ENCODE measurements at regions not wholly inside any gene's neighbourhood (a gene's known extent, or its start where the extent isn't known, plus 50 kb on each side); places are given as distances from the start of the nearest gene placed in this dataset.

DNA sequence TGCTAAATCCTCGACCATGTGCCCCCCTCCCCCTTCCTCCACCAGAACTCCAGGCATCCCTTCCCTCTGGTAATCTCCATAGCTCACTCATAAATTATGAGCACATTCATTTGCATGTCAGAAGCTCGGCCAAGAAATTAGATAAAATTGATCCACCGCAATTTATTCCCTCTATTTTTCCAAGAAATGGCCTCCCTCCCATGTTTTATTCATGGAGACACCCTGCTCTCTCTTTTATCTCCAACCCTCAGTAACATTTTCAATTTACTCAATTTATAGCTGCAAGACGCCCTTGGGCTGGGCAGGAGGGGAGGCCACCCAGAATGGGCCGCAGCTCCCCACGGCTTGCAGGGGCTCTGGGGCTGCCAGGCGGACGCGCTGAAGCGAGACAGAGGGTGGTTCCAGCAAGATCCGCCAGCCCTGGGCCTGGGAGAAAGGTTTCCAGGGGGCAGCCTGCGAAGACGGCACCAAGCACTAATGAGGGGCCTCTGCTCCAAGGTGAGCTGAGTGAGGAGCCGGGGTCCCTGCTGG is 54.7 kb upstream of the ZNF423 start:
- no peak overlapping the region for H3K4me2 ChIP-seq (ENCODE audit: low read length)
- TF ChIP-seq CBX3 (IDR thresholded peaks at IDR 0.05; ENCODE audit: low read depth) (no peak), ZNF274 (IDR thresholded peaks at IDR 0.05; ENCODE audit: low read depth, low read length) (no peak), RAD21 (IDR thresholded peaks at IDR 0.05; ENCODE audit: low read depth) (no peak), POLR2AphosphoS5 (IDR thresholded peaks at IDR 0.05; ENCODE audit: low read depth, low read length) (no peak), POLR2A (IDR thresholded peaks at IDR 0.05; ENCODE audit: borderline replicate concordance, extremely low read depth, insufficient read depth, insufficient read length) (no peak), ELF1 (IDR thresholded peaks at IDR 0.05; ENCODE audit: borderline replicate concordance, low read depth) (no peak), YY1 (IDR thresholded peaks at IDR 0.05; ENCODE audit: extremely low read depth, insufficient replicate concordance, low read depth, low read length) (no peak)
- TF ChIP-seq, protein P1, sequence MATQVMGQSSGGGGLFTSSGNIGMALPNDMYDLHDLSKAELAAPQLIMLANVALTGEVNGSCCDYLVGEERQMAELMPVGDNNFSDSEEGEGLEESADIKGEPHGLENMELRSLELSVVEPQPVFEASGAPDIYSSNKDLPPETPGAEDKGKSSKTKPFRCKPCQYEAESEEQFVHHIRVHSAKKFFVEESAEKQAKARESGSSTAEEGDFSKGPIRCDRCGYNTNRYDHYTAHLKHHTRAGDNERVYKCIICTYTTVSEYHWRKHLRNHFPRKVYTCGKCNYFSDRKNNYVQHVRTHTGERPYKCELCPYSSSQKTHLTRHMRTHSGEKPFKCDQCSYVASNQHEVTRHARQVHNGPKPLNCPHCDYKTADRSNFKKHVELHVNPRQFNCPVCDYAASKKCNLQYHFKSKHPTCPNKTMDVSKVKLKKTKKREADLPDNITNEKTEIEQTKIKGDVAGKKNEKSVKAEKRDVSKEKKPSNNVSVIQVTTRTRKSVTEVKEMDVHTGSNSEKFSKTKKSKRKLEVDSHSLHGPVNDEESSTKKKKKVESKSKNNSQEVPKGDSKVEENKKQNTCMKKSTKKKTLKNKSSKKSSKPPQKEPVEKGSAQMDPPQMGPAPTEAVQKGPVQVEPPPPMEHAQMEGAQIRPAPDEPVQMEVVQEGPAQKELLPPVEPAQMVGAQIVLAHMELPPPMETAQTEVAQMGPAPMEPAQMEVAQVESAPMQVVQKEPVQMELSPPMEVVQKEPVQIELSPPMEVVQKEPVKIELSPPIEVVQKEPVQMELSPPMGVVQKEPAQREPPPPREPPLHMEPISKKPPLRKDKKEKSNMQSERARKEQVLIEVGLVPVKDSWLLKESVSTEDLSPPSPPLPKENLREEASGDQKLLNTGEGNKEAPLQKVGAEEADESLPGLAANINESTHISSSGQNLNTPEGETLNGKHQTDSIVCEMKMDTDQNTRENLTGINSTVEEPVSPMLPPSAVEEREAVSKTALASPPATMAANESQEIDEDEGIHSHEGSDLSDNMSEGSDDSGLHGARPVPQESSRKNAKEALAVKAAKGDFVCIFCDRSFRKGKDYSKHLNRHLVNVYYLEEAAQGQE (IDR thresholded peaks at IDR 0.05; ENCODE audit: low read depth): no peak
- TF ChIP-seq, protein P2, sequence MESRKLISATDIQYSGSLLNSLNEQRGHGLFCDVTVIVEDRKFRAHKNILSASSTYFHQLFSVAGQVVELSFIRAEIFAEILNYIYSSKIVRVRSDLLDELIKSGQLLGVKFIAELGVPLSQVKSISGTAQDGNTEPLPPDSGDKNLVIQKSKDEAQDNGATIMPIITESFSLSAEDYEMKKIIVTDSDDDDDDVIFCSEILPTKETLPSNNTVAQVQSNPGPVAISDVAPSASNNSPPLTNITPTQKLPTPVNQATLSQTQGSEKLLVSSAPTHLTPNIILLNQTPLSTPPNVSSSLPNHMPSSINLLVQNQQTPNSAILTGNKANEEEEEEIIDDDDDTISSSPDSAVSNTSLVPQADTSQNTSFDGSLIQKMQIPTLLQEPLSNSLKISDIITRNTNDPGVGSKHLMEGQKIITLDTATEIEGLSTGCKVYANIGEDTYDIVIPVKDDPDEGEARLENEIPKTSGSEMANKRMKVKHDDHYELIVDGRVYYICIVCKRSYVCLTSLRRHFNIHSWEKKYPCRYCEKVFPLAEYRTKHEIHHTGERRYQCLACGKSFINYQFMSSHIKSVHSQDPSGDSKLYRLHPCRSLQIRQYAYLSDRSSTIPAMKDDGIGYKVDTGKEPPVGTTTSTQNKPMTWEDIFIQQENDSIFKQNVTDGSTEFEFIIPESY (IDR thresholded peaks at IDR 0.05; ENCODE audit: extremely low read depth, insufficient replicate concordance, low read length): no peak
- CTCF ChIA-PET: no interaction called here
- no peak for ATAC-seq
- no TSS peak for BruUV-seq (replicated peaks)
- no peak overlapping the region for H2AFZ ChIP-seq (ENCODE audit: low read depth, low read length, poor library complexity, severe bottlenecking)
- no peak overlapping the region for H3K9ac ChIP-seq (ENCODE audit: low read length)
- DNase-seq (ENCODE audit: low read depth, low spot score): no peak
- H3K79me2 ChIP-seq (ENCODE audit: insufficient read depth, low read length): no peaks in the 10 kb centered on the region
- H3K27me3 ChIP-seq (ENCODE audit: insufficient read depth, low read length): peaks cover 5% of the 10 kb centered on the region; the same call in 1 of the 2 replicates
- intact Hi-C loops (cut with micrococcal nuclease): no loop called here
- no peaks in the 10 kb centered on the region for H3K9me3 ChIP-seq (ENCODE audit: control insufficient read depth in 1 of 2, insufficient read depth in 1 of 2, low read depth in 1 of 2, low read length in 2 of 2)
- RAD21 ChIA-PET (ENCODE audit: low non-redundant PET in 1 of 2, low total read pairs in 2 of 2, uncharacterized antibody in 2 of 2, unreplicated experiment in 2 of 2): no interaction called here
- H3K4me3 ChIP-seq (replicated peaks in 1 of 2; ENCODE audit: low read depth in 1 of 2, low read length in 2 of 2): no peak overlapping the region
- H4K20me1 ChIP-seq (ENCODE audit: insufficient read depth): no peaks in the 10 kb centered on the region
- H3K9me2 ChIP-seq (ENCODE audit: insufficient read depth): no peaks in the 10 kb centered on the region
- H3K27ac ChIP-seq (ENCODE audit: low read depth, low read length): no peak overlapping the region
- H3K36me3 ChIP-seq (ENCODE audit: control insufficient read depth in 1 of 2, insufficient read depth in 2 of 2, low read length in 2 of 2): no peaks in the 10 kb centered on the region
- no peaks in the 10 kb centered on the region for H3K4me1 ChIP-seq (ENCODE audit: control insufficient read depth in 1 of 2, insufficient read depth in 2 of 2, low read length in 2 of 2)
- POLR2A ChIA-PET: no interaction called here

All from HCT116 (cell line).